ENCODE measurements at regions not wholly inside any gene's neighbourhood (a gene's known extent, or its start where the extent isn't known, plus 50 kb on each side); places are given as distances from the start of the nearest gene placed in this dataset.

GRCh38 chr5:21694567-21694966 is 1158.6 kb downstream of the CDH12 start:
- Histone ChIP-seq H3K27ac (no peak overlapping the region), H3K4me3 (no peak overlapping the region), H3K4me1 (no peaks in the 10 kb centered on the region), H3K9me3 (no peaks in the 10 kb centered on the region), H3K36me3 (no peaks in the 10 kb centered on the region), H3K27me3 (no peaks in the 10 kb centered on the region)
- no peak for TF ChIP-seq CTCF (IDR thresholded peaks at IDR 0.05)
- no peak for ATAC-seq
- no peak for FAIRE-seq
- WGBS, 2 donors = 67 to 72% methylated on average over 2 of the region's 2 CpGs
- intact Hi-C loops (cut with DNase I) = no loop called here
- DNase-seq = no peak

GRCh38 chr5:21693591-21693990 is 1159.6 kb downstream of the CDH12 start:
- Histone ChIP-seq H3K27me3 (no peaks in the 10 kb centered on the region), H3K4me1 (no peaks in the 10 kb centered on the region), H3K27ac (no peak overlapping the region), H3K36me3 (no peaks in the 10 kb centered on the region), H3K9me3 (no peaks in the 10 kb centered on the region), H3K4me3 (no peak overlapping the region)
- no peak for FAIRE-seq
- ATAC-seq = no peak
- intact Hi-C loops (cut with DNase I) = no loop called here
- no peak for DNase-seq
- no peak for TF ChIP-seq CTCF (IDR thresholded peaks at IDR 0.05)

GRCh38 chr5:21689587-21689986 is 1163.6 kb downstream of the CDH12 start:
- Histone ChIP-seq H3K4me1 (no peaks in the 10 kb centered on the region), H3K27ac (no peak overlapping the region), H3K9me3 (no peaks in the 10 kb centered on the region), H3K4me3 (no peak overlapping the region), H3K36me3 (no peaks in the 10 kb centered on the region), H3K27me3 (no peaks in the 10 kb centered on the region)
- ATAC-seq (no peak), FAIRE-seq (no peak), DNase-seq (no peak)
- no peak for TF ChIP-seq CTCF (IDR thresholded peaks at IDR 0.05)
- WGBS, 2 donors = 48 to 68% methylated on average over 3 of the region's 3 CpGs
- intact Hi-C loops (cut with DNase I) = no loop called here

- intact Hi-C loops (cut with DNase I) = no loop called here
- FAIRE-seq = no peak
- no peaks in the 10 kb centered on the region for H3K27me3 ChIP-seq
- no peak overlapping the region for H3K27ac ChIP-seq
- WGBS, 2 donors = 36 to 75% methylated on average over 1 of the region's 1 CpG
- no peak for DNase-seq
- H3K9me3 ChIP-seq = no peaks in the 10 kb centered on the region
- TF ChIP-seq CTCF (IDR thresholded peaks at IDR 0.05) = no peak
- H3K4me1 ChIP-seq = no peaks in the 10 kb centered on the region
- H3K36me3 ChIP-seq = no peaks in the 10 kb centered on the region
- no peak overlapping the region for H3K4me3 ChIP-seq
- ATAC-seq = no peak
Measured at GRCh38 chr5:21688655-21689054, 1164.5 kb downstream of the CDH12 start.

GRCh38 chr5:21687621-21688020 is 1165.5 kb downstream of the CDH12 start:
- intact Hi-C loops (cut with DNase I) = no loop called here
- WGBS, 2 donors = 47 to 70% methylated on average over 5 of the region's 5 CpGs
- Histone ChIP-seq H3K4me1 (no peaks in the 10 kb centered on the region), H3K36me3 (no peaks in the 10 kb centered on the region), H3K27me3 (no peaks in the 10 kb centered on the region), H3K27ac (no peak overlapping the region), H3K9me3 (no peaks in the 10 kb centered on the region), H3K4me3 (no peak overlapping the region)
- FAIRE-seq (no peak), ATAC-seq (no peak), DNase-seq (no peak)
- TF ChIP-seq CTCF (IDR thresholded peaks at IDR 0.05) = no peak
